HG03066 (cell line): ENCODE measurements at regions not wholly inside any gene's neighbourhood (a gene's known extent, or its start where the extent isn't known, plus 50 kb on each side); places are given as distances from the start of the nearest gene placed in this dataset.
A peak's percentile ranks its signal among the peaks of the same experiment; 100 is the strongest.
"Not testable (repeated sequence)": the region's sequence is repeated elsewhere in the genome, so short reads cannot be mapped to it uniquely, and the experiment has no call there.

Source experiments
- ATAC-seq: cut with Tn5 transposase; IDR thresholded peaks from one replicate; pipeline ENCODE4 v1.9.1; 2021; ENCODE audit warnings: low read depth; ENCODE audit not compliant: unreplicated experiment

GRCh38 chr12:75657831-75658230 lies 146.4 kb upstream of the KRR1 start:
- ATAC-seq = no peak

GRCh38 chr12:75657354-75657753 lies 145.9 kb upstream of the KRR1 start:
- ATAC-seq = not testable (repeated sequence)

- no peak for ATAC-seq
Observed at GRCh38 chr12:75656648-75657047, 145.2 kb upstream of the KRR1 start.

GRCh38 chr12:75656210-75656609 lies 144.8 kb upstream of the KRR1 start:
- no peak for ATAC-seq

- peak; percentile 88 for ATAC-seq
Observed at GRCh38 chr12:75655315-75655806, 144.0 kb upstream of the KRR1 start.

GRCh38 chr12:75651342-75651695 lies 139.9 kb upstream of the KRR1 start:
- ATAC-seq = no peak

GRCh38 chr12:75650595-75651341 lies 139.4 kb upstream of the KRR1 start:
- ATAC-seq = no peak

- ATAC-seq = no peak
Observed at GRCh38 chr12:75650100-75650499, 138.7 kb upstream of the KRR1 start.

GRCh38 chr12:75648856-75649255 lies 137.4 kb upstream of the KRR1 start:
- no peak for ATAC-seq

- no peak for ATAC-seq
Observed at GRCh38 chr12:75646329-75647210, 135.2 kb upstream of the KRR1 start.

- ATAC-seq = no peak
Observed at GRCh38 chr12:75644472-75645072, 133.2 kb upstream of the KRR1 start.

- ATAC-seq = not testable (repeated sequence)
Observed at GRCh38 chr12:75643119-75643518, 131.7 kb upstream of the KRR1 start.

- ATAC-seq = no peak
Observed at GRCh38 chr12:75642226-75642625, 130.8 kb upstream of the KRR1 start.

- ATAC-seq = peak; percentile 99
Observed at GRCh38 chr12:75641031-75641780, 129.8 kb upstream of the KRR1 start.

- no peak for ATAC-seq
Observed at GRCh38 chr12:75638792-75639191, 127.4 kb upstream of the KRR1 start.

GRCh38 chr12:75636607-75637006 lies 125.2 kb upstream of the KRR1 start:
- ATAC-seq = no peak

GRCh38 chr12:75635606-75636444 lies 124.4 kb upstream of the KRR1 start:
- no peak for ATAC-seq

- ATAC-seq = no peak
Observed at GRCh38 chr12:75634244-75635222, 123.1 kb upstream of the KRR1 start.

GRCh38 chr12:75633789-75634188 lies 122.4 kb upstream of the KRR1 start:
- no peak for ATAC-seq
